Gastrocnemius medialis (tissue), 4 donors: ENCODE measurements at regions not wholly inside any gene's neighbourhood (a gene's known extent, or its start where the extent isn't known, plus 50 kb on each side); places are given as distances from the start of the nearest gene placed in this dataset.

Experiments used
- CTCF ChIP-seq, 5 experiments: fragments of 450-650 bp in 3 of 5; fragments of 200-600 bp in 2 of 5; sonication (generic) in 2 of 5; IDR thresholded peaks in 4 of 5; conservative IDR thresholded peaks in 1 of 5; 1 replicate in 4 of 5; 2 replicates in 1 of 5; pipeline ENCODE4 v1.5.1; 2016 to 2019; ENCODE audit warnings: antibody characterized with exemption in 5 of 5, mild to moderate bottlenecking in 3 of 5, moderate library complexity in 3 of 5
- POLR2A ChIP-seq, 2 donors: fragments of 450-650 bp; IDR thresholded peaks; one replicate each; pipeline ENCODE4 v1.6.1; 2017; ENCODE audit warnings: antibody characterized with exemption in 2 of 2, mild to moderate bottlenecking in 2 of 2, moderate library complexity in 2 of 2

DNA sequence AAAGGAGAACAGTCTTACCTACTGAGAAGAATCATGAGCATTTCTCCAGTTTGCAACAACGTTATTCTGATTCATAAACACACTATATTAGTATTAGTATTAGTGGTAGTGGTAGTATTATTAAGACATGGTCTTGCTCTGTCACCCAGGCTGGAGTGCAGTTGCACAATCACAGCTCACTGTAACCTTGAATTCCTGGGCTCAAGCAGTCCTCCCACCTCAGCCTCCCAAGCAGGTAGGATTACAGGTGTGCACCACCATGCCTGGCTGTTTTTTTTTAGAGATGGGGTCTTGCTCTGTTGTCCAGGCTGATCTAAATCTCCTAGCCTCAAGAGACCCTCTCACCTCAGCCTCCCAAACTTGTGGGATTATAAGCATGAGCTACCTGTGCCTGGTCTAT, 363.5 kb downstream of the SAMD5 start:
- TF ChIP-seq POLR2A (IDR thresholded peaks at IDR 0.05) (no peak), CTCF (IDR thresholded peaks at IDR 0.05 in 4 of 5, conservative IDR thresholded peaks at IDR 0.05 in 1 of 5) (no peak)
